BE2C (cell line): ENCODE measurements at regions not wholly inside any gene's neighbourhood (a gene's known extent, or its start where the extent isn't known, plus 50 kb on each side); places are given as distances from the start of the nearest gene placed in this dataset.

Experiments used
- DNase-seq: peaks from one replicate; pipeline ENCODE4 v3.0.0-alpha.2; 2020
- H3K27me3 ChIP-seq: fragments of 250-450 bp; sonication (Bioruptor Pico); 2 replicates; pipeline ENCODE4 v1.5.1; 2020; ENCODE audit warnings: mild to moderate bottlenecking
- H3K36me3 ChIP-seq: fragments of 250-450 bp; sonication (Bioruptor Pico); 2 replicates; pipeline ENCODE4 v1.5.1; 2020; ENCODE audit warnings: mild to moderate bottlenecking
- H3K4me1 ChIP-seq: fragments of 250-450 bp; sonication (Bioruptor Pico); 2 replicates; pipeline ENCODE4 v1.5.1; 2020
- H3K4me3 ChIP-seq: 2 replicates; pipeline ENCODE4 v1.5.1; 2011; ENCODE audit warnings: low read depth, low read length
- H3K9me3 ChIP-seq: fragments of 250-450 bp; sonication (Bioruptor Pico); 2 replicates; pipeline ENCODE4 v1.5.1; 2020
- CTCF ChIP-seq: IDR thresholded peaks from 2 replicates; pipeline ENCODE4 v1.5.1; 2012; ENCODE audit warnings: mild to moderate bottlenecking, low read depth, low read length

GRCh38 chr4:137749466-137749865, 217.2 kb upstream of the PCDH18 start:
- no peak for DNase-seq
- no peak for TF ChIP-seq CTCF
- Histone ChIP-seq H3K4me1 (no peaks in the 10 kb centered on the region; the same call in 1 of the 2 replicates), H3K4me3 (no peak overlapping the region), H3K36me3 (no peaks in the 10 kb centered on the region), H3K27me3 (no peaks in the 10 kb centered on the region), H3K9me3 (no peaks in the 10 kb centered on the region)

- no peaks in the 10 kb centered on the region for H3K36me3 ChIP-seq
- peaks cover 5% of the 10 kb centered on the region for H3K4me1 ChIP-seq
- H3K4me3 ChIP-seq, result no peak overlapping the region
- H3K9me3 ChIP-seq, result no peaks in the 10 kb centered on the region
- H3K27me3 ChIP-seq, result no peaks in the 10 kb centered on the region
- DNase-seq, result no peak
- no peak for TF ChIP-seq CTCF
Measured at GRCh38 chr4:137748616-137749015, 216.3 kb upstream of the PCDH18 start.

DNA sequence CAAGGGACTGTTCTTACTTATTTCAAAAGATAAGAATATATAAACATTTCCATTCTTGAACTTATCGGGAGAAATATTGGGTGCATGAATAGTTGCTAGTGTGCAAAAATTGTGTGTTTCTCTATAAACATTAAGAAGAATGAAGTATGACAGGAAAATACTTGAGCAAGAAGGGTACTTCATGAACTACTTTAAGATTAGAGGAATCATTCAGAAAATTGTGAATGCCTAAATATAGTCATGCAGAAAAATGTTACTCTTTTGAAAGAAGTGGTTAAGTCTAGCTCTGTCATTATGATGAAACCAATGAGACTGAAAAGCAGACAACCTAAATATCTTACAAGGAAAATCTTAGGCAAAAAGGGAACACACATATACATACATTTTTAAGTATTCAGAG, 207.8 kb upstream of the PCDH18 start:
- peaks cover 5% of the 10 kb centered on the region for H3K4me1 ChIP-seq
- no peaks in the 10 kb centered on the region for H3K27me3 ChIP-seq
- DNase-seq, result no peak
- no peak overlapping the region for H3K4me3 ChIP-seq
- no peaks in the 10 kb centered on the region for H3K36me3 ChIP-seq
- TF ChIP-seq CTCF, result no peak
- H3K9me3 ChIP-seq, result no peaks in the 10 kb centered on the region

DNA sequence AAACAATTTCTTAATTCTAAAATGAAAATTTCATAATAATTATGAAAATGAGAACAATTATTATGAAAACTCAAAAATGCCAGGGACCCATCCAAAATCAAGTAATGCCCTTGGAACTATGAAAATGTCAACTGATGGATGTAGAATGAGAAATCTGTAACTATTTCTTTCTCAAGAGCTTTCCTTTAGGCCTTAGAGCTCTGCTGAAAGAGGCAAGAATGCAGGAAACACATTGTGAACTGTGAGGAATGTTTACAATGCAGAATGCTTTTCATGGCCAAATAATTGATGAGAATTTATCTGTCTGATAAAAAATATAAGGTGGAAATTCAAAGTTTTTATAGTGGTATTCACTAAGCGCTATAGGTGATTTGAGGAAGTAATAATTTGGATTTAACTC, 207.1 kb upstream of the PCDH18 start:
- TF ChIP-seq CTCF, result no peak
- no peaks in the 10 kb centered on the region for H3K36me3 ChIP-seq
- no peak for DNase-seq
- no peaks in the 10 kb centered on the region for H3K27me3 ChIP-seq
- H3K4me1 ChIP-seq, result peaks cover 5% of the 10 kb centered on the region
- no peaks in the 10 kb centered on the region for H3K9me3 ChIP-seq
- no peak overlapping the region for H3K4me3 ChIP-seq

GRCh38 chr4:137738375-137738990, 206.2 kb upstream of the PCDH18 start:
- no peaks in the 10 kb centered on the region for H3K36me3 ChIP-seq
- no peaks in the 10 kb centered on the region for H3K9me3 ChIP-seq
- H3K4me1 ChIP-seq, result no peaks in the 10 kb centered on the region
- no peak for DNase-seq
- H3K4me3 ChIP-seq, result no peak overlapping the region
- TF ChIP-seq CTCF, result no peak
- no peaks in the 10 kb centered on the region for H3K27me3 ChIP-seq

GRCh38 chr4:137735561-137736104, 203.3 kb upstream of the PCDH18 start:
- no peak for DNase-seq
- H3K27me3 ChIP-seq, result no peaks in the 10 kb centered on the region
- no peaks in the 10 kb centered on the region for H3K36me3 ChIP-seq
- no peaks in the 10 kb centered on the region for H3K9me3 ChIP-seq
- no peak for TF ChIP-seq CTCF
- H3K4me3 ChIP-seq, result no peak overlapping the region
- no peaks in the 10 kb centered on the region for H3K4me1 ChIP-seq
